PC-3 (cell line): ENCODE measurements at regions not wholly inside any gene's neighbourhood (a gene's known extent, or its start where the extent isn't known, plus 50 kb on each side); places are given as distances from the start of the nearest gene placed in this dataset.
"Not testable (repeated sequence)": the region's sequence is repeated elsewhere in the genome, so short reads cannot be mapped to it uniquely, and the experiment has no call there.

ENCODE experiments used
- EZH2 ChIP-seq: fragments of 300-600 bp; sonication (generic); IDR thresholded peaks from one replicate; pipeline ENCODE4 v1.6.1; 2017; ENCODE audit warnings: antibody characterized with exemption, mild to moderate bottlenecking, low read length; ENCODE audit not compliant: unreplicated experiment
- TF ChIP-seq, protein P1 (sequence below): fragments of 300-600 bp; sonication (generic); conservative IDR thresholded peaks from 2 replicates; pipeline ENCODE4 v1.5.1; 2017; ENCODE audit warnings: antibody characterized with exemption, low read depth, mild to moderate bottlenecking, low read length

DNA sequence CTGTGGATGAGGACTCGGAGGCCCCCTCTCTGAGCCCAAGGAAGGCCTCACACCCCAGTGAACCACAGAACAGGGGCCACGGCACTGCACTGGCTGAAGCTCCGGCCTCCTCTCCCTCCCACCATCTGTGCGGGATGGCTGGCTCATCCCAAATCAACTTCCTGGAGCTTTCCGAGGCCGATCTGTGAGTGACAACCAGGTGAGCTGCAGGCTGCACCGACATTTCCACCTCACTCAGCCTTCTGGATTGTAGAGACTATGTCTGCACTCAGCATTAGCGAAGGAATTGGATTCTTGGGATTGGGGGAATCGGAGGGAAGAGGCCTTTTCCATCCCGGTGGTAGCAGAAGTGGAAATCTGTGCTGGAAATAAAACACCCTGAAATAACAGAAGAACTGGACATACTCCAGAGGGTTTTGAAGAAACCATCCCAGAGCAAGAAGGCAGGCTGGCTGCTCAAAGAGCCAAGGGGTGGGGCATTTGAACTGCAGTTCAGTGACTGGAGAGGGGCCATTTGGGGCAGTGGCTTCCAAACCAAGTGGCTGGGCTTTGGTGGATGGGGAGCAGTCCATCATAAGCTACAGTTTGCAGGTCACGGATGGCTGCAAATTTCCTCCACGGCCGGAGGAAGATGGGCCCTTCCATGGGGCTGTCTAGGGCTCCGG, 118.5 kb downstream of the NPIPB11 start:
- TF ChIP-seq, protein P1, sequence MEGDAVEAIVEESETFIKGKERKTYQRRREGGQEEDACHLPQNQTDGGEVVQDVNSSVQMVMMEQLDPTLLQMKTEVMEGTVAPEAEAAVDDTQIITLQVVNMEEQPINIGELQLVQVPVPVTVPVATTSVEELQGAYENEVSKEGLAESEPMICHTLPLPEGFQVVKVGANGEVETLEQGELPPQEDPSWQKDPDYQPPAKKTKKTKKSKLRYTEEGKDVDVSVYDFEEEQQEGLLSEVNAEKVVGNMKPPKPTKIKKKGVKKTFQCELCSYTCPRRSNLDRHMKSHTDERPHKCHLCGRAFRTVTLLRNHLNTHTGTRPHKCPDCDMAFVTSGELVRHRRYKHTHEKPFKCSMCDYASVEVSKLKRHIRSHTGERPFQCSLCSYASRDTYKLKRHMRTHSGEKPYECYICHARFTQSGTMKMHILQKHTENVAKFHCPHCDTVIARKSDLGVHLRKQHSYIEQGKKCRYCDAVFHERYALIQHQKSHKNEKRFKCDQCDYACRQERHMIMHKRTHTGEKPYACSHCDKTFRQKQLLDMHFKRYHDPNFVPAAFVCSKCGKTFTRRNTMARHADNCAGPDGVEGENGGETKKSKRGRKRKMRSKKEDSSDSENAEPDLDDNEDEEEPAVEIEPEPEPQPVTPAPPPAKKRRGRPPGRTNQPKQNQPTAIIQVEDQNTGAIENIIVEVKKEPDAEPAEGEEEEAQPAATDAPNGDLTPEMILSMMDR = not testable (repeated sequence)
- TF ChIP-seq EZH2 = not testable (repeated sequence)
